OCI-M2 (cell line): ENCODE measurements at regions not wholly inside any gene's neighbourhood (a gene's known extent, or its start where the extent isn't known, plus 50 kb on each side); places are given as distances from the start of the nearest gene placed in this dataset.

ENCODE experiments used
- DNase-seq: peaks from one replicate; lab custom pipeline; 2025; ENCODE audit not compliant: unreplicated experiment; lab: John Stamatoyannopoulos, UW

GRCh38 chr13:74683411-74683810 lies 549.2 kb upstream of the KLF12 start:
- no peak for DNase-seq

GRCh38 chr13:74682746-74683145 lies 548.5 kb upstream of the KLF12 start:
- DNase-seq = no peak

- no peak for DNase-seq
Measured at GRCh38 chr13:74681891-74682290, 547.7 kb upstream of the KLF12 start.

GRCh38 chr13:74678308-74678965 lies 544.2 kb upstream of the KLF12 start:
- no peak for DNase-seq

GRCh38 chr13:74675972-74676371 lies 541.8 kb upstream of the KLF12 start:
- DNase-seq = no peak

GRCh38 chr13:74675182-74675581 lies 541.0 kb upstream of the KLF12 start:
- no peak for DNase-seq

- no peak for DNase-seq
Measured at GRCh38 chr13:74674720-74675119, 540.5 kb upstream of the KLF12 start.

- DNase-seq = no peak
Measured at GRCh38 chr13:74669149-74669548, 534.9 kb upstream of the KLF12 start.

GRCh38 chr13:74667656-74668203 lies 533.5 kb upstream of the KLF12 start:
- no peak for DNase-seq

GRCh38 chr13:74662905-74663304 lies 528.7 kb upstream of the KLF12 start:
- no peak for DNase-seq

GRCh38 chr13:74661851-74662250 lies 527.6 kb upstream of the KLF12 start:
- no peak for DNase-seq

- no peak for DNase-seq
Measured at GRCh38 chr13:74657765-74658164, 523.6 kb upstream of the KLF12 start.

- DNase-seq = no peak
Measured at GRCh38 chr13:74651121-74651520, 516.9 kb upstream of the KLF12 start.

GRCh38 chr13:74647991-74648390 lies 513.8 kb upstream of the KLF12 start:
- DNase-seq = no peak

GRCh38 chr13:74647211-74647610 lies 513.0 kb upstream of the KLF12 start:
- DNase-seq = no peak

GRCh38 chr13:74646091-74646490 lies 511.9 kb upstream of the KLF12 start:
- DNase-seq = no peak

GRCh38 chr13:74645586-74645985 lies 511.4 kb upstream of the KLF12 start:
- DNase-seq = no peak

- no peak for DNase-seq
Measured at GRCh38 chr13:74644229-74644628, 510.0 kb upstream of the KLF12 start.

- DNase-seq = no peak
Measured at GRCh38 chr13:74641586-74641985, 507.4 kb upstream of the KLF12 start.

GRCh38 chr13:74633734-74634133 lies 499.5 kb upstream of the KLF12 start:
- no peak for DNase-seq

GRCh38 chr13:74629985-74630384 lies 495.8 kb upstream of the KLF12 start:
- no peak for DNase-seq

- DNase-seq = no peak
Measured at GRCh38 chr13:74625541-74625940, 491.3 kb upstream of the KLF12 start.

- DNase-seq = no peak
Measured at GRCh38 chr13:74623761-74624160, 489.6 kb upstream of the KLF12 start.
